GM12872 (cell line): ENCODE measurements at regions not wholly inside any gene's neighbourhood (a gene's known extent, or its start where the extent isn't known, plus 50 kb on each side); places are given as distances from the start of the nearest gene placed in this dataset.

Source experiments
- CTCF ChIP-seq: IDR thresholded peaks from 3 replicates; pipeline ENCODE4 v1.5.1; 2011; ENCODE audit warnings: low read depth, mild to moderate bottlenecking, low read length, moderate library complexity; ENCODE audit not compliant: insufficient read depth

GRCh38 chr7:34389332-34390078 is 268.5 kb upstream of the NPSR1 start:
- TF ChIP-seq CTCF = no peak

- TF ChIP-seq CTCF = no peak
These were observed 267.9 kb upstream of the NPSR1 start for GRCh38 chr7:34390103-34390502.

DNA sequence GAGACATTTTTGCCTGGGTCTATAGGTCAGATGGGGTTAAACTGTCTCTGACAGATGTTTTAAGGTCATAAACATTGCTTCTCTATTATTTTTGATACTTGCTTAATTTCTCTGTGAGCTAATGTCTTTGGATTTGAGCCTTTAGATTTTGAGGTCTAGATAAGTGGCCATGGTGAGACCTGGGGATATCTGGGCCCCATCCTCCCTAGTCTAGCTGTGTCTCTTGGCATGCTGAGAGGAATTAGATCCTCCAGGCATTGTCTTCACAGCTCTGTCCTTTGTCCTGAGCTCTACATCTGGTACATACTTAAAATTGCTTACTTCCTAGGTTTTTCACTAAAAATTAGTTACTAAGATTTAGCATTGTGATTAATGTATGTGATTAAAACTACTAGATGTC is 265.0 kb upstream of the NPSR1 start:
- no peak for TF ChIP-seq CTCF

DNA sequence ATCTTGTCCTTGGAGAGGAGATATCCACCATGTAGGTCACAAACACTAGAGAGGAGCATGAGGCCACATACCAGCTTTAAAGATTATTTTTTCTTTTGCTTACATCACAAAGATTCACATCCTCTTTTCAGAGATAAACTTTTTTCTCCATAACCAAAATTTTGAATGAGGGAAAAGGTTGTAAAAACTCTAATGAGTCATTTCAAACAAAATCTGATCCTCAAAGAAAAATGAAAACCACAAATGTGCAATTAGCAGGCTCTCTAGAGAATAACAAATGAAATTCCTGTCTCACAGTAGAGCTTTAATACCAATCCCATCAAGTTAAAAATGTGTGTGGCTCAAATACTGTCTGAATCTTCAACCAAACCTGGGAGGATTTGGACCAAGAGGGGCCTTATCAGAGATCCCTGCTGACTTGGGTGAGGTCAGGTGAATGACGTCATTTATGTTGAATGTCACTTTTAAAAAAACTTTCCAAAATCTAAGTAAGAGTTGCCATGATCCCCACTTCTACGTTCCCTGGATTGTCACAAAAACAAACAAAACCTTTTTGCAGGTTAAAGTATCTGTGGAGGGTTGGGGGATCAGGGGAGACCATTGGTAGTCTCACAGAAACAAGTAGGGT is 261.5 kb upstream of the NPSR1 start:
- TF ChIP-seq CTCF = no peak

- no peak for TF ChIP-seq CTCF
These were observed 256.2 kb upstream of the NPSR1 start for GRCh38 chr7:34401776-34402175.

DNA sequence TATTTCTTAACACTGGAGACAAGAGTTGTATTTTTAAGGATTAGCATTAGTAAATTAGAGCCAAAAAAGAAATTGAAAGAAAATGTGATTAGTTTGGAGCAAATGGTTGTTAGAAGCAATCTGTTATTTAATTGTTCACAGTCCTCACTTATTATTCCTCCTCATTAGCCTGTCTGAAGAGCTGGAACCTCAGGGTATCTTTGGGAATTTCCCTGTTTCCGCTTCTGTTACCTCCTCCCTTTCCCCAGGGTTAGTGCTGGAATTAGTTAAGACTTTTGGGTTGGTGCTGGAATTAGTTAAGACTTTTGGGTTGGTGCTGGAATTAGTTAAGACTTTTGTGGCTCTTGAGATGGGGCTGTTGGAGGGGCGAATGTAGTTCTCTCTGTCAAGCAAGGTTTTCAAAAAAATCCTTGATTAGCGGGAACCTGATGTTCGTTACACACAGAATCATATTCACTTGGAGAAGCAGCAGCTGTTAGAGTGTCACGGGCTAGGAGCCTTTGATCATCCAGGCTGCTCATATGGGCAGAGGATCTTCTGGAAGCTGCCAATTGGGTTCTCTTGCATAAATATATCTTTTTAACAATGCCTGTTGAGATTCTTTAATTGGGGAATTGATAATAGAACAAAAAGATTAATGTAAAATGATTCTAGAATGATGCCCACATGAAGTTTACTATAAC is 251.0 kb upstream of the NPSR1 start:
- no peak for TF ChIP-seq CTCF

GRCh38 chr7:34407586-34407985 is 250.4 kb upstream of the NPSR1 start:
- no peak for TF ChIP-seq CTCF
